ENCODE measurements at regions not wholly inside any gene's neighbourhood (a gene's known extent, or its start where the extent isn't known, plus 50 kb on each side); places are given as distances from the start of the nearest gene placed in this dataset.

- no peak for DNase-seq
These were observed 92.7 kb downstream of the GADD45G start for GRCh38 chr9:89697553-89697952.

GRCh38 chr9:89698411-89699005 lies 93.7 kb downstream of the GADD45G start:
- DNase-seq = no peak

DNA sequence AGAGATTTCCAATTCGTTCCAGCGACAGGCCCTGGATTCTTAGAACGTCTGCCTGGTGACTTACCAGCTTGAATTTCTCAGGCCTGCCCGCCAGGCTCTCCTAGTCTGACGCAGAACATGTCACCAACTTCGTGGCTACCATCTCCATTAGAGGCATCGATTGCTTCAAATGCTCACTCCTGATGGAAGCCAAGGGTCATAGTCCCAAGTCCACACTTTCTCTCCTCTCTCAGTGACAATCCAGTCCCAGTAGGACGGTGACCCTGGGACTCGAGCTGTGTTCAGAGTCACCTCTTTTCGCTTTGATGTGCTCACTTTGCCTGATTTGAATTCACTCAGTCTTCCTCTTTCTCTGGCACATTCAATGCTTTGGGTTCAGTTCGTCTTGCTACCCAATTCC lies 94.8 kb downstream of the GADD45G start:
- DNase-seq = no peak

- DNase-seq = no peak
These were observed 96.5 kb downstream of the GADD45G start for GRCh38 chr9:89701221-89701798.

DNA sequence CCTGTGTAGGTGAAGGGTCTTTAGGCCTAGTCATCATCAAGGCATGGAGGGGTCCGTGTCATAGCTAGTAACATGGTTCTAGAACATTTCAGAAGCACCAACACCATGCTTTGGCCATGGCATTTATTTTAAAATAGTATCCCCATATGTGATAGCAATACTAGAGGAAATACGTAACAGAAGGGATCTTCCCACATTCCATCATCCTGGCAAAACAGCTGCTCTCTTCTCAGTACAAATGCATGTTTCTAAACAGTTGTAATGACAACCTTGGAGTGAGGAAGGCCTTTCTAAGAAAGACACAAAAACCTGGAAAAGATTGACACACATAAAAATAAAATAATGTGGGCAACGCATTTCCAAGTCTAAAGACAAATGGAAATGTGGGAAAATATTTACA lies 97.6 kb downstream of the GADD45G start:
- DNase-seq = no peak

DNA sequence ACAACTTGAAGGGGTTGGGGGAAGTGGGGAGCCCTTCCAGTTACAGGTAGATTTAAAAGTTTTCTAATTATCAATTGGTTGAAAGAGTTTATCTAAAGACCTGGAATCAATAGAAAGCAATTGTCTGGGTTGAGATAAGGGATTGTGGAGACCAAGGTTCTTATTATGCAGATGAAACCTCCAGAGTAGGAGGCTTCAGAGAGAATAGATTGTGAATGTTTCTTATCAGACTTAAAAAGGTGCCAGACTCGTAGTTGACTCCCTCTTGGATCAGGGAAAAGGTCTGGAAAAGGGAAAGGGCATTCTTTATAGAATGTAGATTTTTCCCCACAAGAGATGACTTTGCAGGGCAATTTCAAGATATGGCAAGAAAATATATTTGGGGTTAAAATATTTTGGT lies 100.8 kb downstream of the GADD45G start:
- no peak for DNase-seq

DNA sequence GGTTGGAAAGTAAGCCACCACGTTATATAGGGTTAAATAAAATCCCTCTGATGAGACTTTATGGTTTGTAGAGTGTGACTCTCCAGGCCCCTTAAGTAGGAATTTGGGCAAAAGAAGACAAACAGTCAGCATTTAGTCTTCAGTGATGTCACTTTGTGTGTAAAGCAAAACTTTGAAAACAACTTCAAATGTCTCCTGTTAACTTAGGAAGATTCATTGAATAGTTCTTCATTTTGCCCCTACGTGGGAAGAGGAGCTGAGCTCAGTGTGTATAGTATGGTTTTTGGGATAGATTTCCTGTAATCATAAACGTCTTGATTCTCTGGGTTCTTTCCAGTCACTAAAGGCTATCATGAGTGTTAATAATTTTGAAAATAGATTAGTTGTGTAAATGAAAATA lies 101.3 kb downstream of the GADD45G start:
- DNase-seq = no peak

DNA sequence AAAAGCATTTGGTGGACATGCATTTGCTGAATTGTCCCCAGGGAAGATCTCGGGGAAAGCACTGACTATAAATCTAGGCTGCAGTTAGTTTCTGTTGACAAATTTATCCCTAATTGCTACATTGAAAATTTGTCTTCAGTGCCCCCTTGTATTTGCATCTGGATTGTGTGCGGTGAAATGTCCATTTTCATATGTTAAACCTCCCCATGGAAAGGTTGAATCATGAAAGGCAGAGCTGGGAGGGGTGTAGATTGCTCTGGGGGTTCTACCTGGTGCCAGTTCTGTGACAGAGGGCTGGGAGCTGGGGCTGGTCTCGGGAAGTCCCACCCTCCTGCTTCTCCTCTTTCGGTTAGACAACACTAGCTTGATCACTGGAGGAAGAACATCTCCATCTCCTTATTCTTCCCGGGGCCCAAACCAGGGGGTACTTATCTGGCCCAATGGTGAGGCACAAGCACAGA lies 101.9 kb downstream of the GADD45G start:
- no peak for DNase-seq

- no peak for DNase-seq
These were observed 105.9 kb downstream of the GADD45G start for GRCh38 chr9:89710697-89711096.

DNA sequence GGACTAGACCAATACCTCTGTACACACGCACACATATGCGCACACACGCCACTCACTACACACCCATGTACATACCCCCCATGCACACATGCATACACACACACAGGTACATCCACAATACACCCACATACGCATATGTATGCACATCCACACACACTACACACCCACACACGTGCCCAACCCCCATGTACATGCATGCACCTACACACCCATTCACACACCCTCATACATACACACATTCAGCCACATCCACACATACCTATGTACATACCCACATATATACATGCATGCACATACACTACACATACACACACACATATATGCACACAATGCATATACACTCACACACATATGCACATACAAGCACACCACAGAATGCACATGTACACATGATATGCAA lies 107.1 kb downstream of the GADD45G start:
- DNase-seq = no peak

DNA sequence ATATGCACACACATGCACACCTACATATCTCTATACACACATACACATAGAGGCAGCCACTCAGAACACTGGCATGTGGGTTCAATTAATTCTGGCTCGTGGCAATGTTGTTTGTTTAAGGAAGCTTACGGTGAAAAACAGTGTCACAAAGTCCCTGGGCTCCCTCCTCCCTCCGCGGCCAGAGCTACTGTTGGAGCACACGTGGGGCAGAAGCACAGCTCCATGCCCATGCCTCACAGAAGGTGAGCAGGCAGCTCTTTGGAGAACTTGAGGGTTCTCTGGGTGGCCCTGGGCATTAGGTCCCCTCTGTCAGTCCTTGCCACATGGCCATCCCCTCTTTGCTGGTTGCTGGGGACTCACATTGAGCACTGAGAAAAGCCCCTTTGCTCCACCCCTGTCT lies 107.5 kb downstream of the GADD45G start:
- no peak for DNase-seq

GRCh38 chr9:89714321-89714720 lies 109.5 kb downstream of the GADD45G start:
- DNase-seq = no peak

DNA sequence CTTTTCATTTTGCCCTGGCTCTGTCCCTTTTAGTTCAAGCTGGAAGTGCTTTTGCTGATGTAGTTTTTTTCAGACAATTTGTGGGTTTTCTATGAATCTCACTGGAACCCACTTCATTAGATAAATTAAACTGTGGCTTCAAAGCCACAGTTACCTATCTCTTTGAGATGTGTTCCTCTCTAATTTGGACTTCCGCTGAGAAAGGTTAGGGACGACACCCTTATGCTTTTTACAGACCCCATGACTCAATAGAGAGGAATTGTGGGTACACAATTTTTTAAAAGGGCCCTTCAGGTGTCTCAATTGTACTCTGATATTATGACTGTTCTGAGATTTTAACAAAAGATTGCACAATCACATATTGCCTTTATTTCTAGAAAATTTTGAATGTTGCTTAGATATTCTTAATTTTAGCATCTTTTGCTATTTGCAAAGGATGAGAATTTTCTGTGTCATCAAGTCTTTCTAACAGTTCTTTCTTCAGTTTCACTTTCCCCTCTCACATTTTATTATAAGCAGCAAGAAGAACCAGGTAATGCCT lies 110.6 kb downstream of the GADD45G start:
- no peak for DNase-seq

DNA sequence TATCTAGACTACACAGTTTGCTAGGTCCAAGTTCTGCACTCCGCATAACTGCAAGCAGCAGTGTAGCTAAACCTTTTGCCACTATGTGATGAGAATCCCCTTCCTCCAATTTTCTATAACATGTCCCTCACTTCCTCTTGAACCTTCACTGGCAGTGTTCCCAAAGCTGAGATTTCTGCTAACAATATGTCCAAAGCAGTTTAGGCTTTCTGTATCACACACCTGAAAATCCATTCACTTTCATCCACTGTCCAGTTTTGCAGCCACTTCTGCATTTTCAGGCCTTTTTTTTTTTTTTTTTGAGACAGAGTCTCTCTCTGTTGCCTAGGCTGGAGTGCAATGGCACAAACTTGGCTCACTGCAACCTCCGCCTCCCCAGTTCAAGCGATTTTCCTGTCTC lies 111.1 kb downstream of the GADD45G start:
- DNase-seq = no peak

- DNase-seq = no peak
These were observed 111.7 kb downstream of the GADD45G start for GRCh38 chr9:89716559-89716958.

DNA sequence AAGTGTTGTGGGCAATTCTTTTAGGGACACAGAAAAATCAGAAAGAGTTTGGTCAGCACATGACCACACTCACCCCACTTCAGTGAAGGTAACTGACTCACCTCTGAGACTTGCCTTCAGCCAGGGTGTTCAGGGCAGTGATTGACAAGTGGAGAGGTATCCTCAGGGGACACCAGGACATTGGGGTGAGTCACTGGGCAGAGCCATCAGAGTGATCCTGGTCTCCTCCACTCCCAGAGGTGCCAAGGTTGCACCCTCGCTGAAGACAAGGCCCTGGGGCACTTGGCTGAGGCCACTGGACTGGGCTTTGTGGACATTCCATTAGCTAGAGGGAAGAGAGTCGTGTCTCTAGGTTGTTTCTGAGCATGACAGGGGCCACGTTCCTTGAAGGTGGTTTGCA lies 113.4 kb downstream of the GADD45G start:
- DNase-seq = no peak

DNA sequence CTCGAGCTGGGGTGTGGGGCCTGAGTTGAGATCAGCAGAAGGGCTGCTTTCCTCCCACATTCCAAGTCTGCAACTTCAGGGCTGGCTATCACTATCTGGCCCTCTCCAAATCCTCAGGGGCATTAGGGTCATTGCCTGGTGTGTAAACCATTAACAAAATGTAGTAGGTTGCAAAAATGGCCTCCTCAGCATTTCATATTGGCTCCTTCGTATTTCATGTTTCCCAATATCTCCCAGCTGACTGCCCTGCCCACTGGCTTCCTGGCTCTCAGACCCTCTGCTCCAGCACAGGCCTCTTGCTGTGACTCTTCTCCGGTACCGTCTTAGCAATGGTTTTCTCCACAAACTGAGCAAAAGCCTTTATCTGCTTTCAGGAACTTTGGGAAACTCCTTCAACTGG lies 113.8 kb downstream of the GADD45G start:
- no peak for DNase-seq

- no peak for DNase-seq
These were observed 114.4 kb downstream of the GADD45G start for GRCh38 chr9:89719202-89719601.

- no peak for DNase-seq
These were observed 115.9 kb downstream of the GADD45G start for GRCh38 chr9:89720696-89721175.

DNA sequence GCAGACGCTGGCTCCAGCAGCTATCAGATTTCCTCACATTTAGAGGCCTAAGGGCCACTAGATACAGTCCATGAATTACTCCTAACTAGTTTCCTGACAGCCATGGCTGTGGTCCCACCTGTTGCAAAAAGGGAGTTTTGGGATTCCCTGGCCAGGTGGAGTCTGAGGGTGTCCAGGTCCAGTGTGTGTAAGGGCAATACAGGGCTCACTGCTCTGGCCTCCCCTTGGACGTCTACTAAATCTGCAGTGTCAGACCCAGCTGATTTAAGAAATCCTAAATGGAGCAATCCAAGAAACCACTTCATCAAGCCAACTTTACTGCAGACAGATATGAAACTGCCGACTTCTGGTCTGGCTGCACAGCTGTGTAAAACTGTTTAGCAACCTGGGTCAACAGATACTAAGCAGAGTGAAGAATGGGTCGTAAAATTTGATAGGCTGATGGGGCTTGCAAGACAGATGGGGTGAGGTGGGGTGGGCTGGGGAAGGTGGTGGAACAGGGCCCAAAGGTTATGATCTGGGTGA lies 116.4 kb downstream of the GADD45G start:
- DNase-seq = no peak

GRCh38 chr9:89721971-89722530 lies 117.2 kb downstream of the GADD45G start:
- no peak for DNase-seq

GRCh38 chr9:89722712-89723111 lies 117.9 kb downstream of the GADD45G start:
- DNase-seq = no peak

GRCh38 chr9:89723469-89724100 lies 118.8 kb downstream of the GADD45G start:
- DNase-seq = no peak

DNA sequence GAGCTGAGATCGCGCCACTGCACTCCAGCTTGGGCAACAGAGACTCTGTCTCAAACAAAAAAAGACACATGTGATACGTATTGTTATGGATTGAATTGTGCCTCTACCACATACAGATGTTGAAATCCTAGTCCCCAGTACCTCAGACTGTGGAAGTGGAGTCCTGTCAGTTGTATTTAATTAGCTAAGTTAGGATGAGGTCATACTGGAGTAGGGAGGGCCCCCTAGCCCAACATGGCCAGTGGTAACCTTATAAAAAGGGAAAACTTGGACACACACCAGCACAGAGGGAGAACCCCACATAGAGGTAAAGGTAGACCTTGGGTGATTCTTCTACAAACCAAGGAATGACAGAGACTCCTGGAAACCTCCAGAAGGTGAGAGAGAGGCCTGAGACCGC lies 119.8 kb downstream of the GADD45G start:
- no peak for DNase-seq

Data from amniotic stem cell (primary cell).